RWPE2 (cell line): ENCODE measurements at regions not wholly inside any gene's neighbourhood (a gene's known extent, or its start where the extent isn't known, plus 50 kb on each side); places are given as distances from the start of the nearest gene placed in this dataset.
A peak's percentile ranks its signal among the peaks of the same experiment; 100 is the strongest.

ENCODE experiments used
- ATAC-seq: fragments of 200-7000 bp; cut with Tn5 transposase; 3 replicates; pipeline ENCODE4 v1.9.1; 2021; ENCODE audit warnings: low read depth
- DNase-seq: peaks from one replicate; pipeline ENCODE4 v3.0.0-alpha.2; 2020; ENCODE audit warnings: low spot score
- H3K27ac ChIP-seq: fragments of 450-650 bp; 2 replicates; pipeline ENCODE4 v1.5.1; 2017; ENCODE audit warnings: mild to moderate bottlenecking; ENCODE audit not compliant: poor library complexity, severe bottlenecking
- H3K27me3 ChIP-seq: fragments of 250-450 bp; sonication (Bioruptor Pico); 2 replicates; pipeline ENCODE4 v1.5.1; 2021; ENCODE audit warnings: mild to moderate bottlenecking, moderate library complexity; ENCODE audit not compliant: insufficient read depth, poor library complexity, severe bottlenecking
- H3K36me3 ChIP-seq: fragments of 250-450 bp; sonication (Bioruptor Pico); 2 replicates; pipeline ENCODE4 v1.5.1; 2020; ENCODE audit warnings: low read depth, mild to moderate bottlenecking, moderate library complexity
- H3K4me1 ChIP-seq: fragments of 250-450 bp; sonication (Bioruptor Pico); 2 replicates; pipeline ENCODE4 v1.5.1; 2021; ENCODE audit warnings: mild to moderate bottlenecking, moderate library complexity; ENCODE audit not compliant: insufficient read depth, poor library complexity, severe bottlenecking
- H3K4me3 ChIP-seq: fragments of 250-450 bp; sonication (Bioruptor Pico); 2 replicates; pipeline ENCODE4 v1.5.1; 2021; ENCODE audit warnings: mild to moderate bottlenecking, moderate library complexity; ENCODE audit not compliant: severe bottlenecking
- H3K9me3 ChIP-seq: fragments of 250-450 bp; sonication (Bioruptor Pico); 2 replicates; pipeline ENCODE4 v1.5.1; 2021; ENCODE audit warnings: mild to moderate bottlenecking, moderate library complexity; ENCODE audit not compliant: severe bottlenecking
- CTCF ChIP-seq: fragments of 450-650 bp; IDR thresholded peaks from one replicate; pipeline ENCODE4 v1.5.1; 2017; ENCODE audit warnings: mild to moderate bottlenecking, moderate library complexity; ENCODE audit not compliant: poor library complexity, severe bottlenecking

DNA sequence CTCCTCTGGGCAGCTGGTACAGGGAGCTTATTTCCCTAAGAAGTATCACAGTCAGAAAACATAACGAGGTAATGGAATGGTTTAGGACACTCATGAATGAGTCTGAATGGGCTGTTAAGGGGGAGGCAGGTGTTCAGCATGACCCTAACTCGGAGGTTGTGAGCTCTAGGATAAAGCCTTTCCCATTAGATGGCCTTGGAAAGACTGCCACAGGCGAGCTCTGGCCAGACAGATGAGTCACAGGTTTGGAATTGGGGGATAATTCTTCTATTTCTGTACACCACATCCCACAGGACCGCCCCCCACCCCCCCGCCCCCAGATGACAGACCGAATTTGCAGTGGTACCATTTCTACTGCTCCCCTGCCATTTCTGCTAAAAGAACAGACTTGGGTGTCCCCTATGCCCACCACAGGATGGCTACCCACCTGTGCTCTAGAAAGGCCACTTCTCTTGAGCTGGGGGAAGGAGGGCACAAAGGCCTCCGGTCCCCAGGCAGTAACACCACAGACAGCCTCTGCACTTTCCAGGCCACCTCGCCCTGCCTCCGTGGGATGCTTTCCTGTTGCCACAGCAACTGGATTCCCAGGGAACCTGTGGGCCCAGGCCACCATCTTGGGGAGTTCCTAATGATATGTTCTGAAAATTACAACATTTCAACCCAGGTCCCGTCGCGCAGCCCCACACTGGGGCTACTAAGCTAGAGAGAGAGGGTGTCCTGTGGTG lies 76.7 kb downstream of the TRIM29 start:
- Histone ChIP-seq H3K9me3 (no peaks in the 10 kb centered on the region), H3K36me3 (no peaks in the 10 kb centered on the region), H3K27ac (no peak overlapping the region), H3K27me3 (no peaks in the 10 kb centered on the region), H3K4me1 (peaks cover 13% of the 10 kb centered on the region), H3K4me3 (no peak overlapping the region)
- no peak for TF ChIP-seq CTCF
- no peak for DNase-seq
- ATAC-seq = peak; percentile 49; the same call in 1 of the 3 replicates

GRCh38 chr11:120060512-120060911 lies 77.4 kb downstream of the TRIM29 start:
- Histone ChIP-seq H3K9me3 (no peaks in the 10 kb centered on the region), H3K36me3 (no peaks in the 10 kb centered on the region), H3K27ac (no peak overlapping the region), H3K4me1 (peaks cover 18% of the 10 kb centered on the region), H3K4me3 (no peak overlapping the region), H3K27me3 (no peaks in the 10 kb centered on the region)
- no peak for ATAC-seq
- DNase-seq = no peak
- no peak for TF ChIP-seq CTCF

DNA sequence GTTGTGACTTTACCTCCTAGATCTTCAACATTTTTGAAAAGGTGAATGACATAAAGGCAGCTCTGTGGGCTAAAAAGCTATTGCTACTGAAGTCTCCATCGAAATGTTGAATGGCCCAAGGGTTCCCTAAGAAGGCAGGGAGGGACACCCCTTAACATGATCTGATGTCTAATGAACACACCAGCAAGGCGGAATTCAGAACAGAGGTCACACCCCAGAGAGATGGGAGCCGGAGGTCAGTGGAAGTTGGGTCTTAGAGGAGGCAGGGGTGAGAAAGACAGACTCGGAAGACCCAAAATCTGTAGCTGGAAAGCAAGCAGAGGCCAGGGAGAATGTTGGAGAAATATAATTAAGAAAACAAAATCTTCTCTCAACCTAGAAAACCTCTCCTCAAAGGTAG lies 79.0 kb downstream of the TRIM29 start:
- no peaks in the 10 kb centered on the region for H3K36me3 ChIP-seq
- DNase-seq (no peak), ATAC-seq (no peak)
- H3K27me3 ChIP-seq = no peaks in the 10 kb centered on the region
- H3K9me3 ChIP-seq = no peaks in the 10 kb centered on the region
- no peak overlapping the region for H3K4me3 ChIP-seq
- TF ChIP-seq CTCF = no peak
- peaks cover 24% of the 10 kb centered on the region for H3K4me1 ChIP-seq
- no peak overlapping the region for H3K27ac ChIP-seq

DNA sequence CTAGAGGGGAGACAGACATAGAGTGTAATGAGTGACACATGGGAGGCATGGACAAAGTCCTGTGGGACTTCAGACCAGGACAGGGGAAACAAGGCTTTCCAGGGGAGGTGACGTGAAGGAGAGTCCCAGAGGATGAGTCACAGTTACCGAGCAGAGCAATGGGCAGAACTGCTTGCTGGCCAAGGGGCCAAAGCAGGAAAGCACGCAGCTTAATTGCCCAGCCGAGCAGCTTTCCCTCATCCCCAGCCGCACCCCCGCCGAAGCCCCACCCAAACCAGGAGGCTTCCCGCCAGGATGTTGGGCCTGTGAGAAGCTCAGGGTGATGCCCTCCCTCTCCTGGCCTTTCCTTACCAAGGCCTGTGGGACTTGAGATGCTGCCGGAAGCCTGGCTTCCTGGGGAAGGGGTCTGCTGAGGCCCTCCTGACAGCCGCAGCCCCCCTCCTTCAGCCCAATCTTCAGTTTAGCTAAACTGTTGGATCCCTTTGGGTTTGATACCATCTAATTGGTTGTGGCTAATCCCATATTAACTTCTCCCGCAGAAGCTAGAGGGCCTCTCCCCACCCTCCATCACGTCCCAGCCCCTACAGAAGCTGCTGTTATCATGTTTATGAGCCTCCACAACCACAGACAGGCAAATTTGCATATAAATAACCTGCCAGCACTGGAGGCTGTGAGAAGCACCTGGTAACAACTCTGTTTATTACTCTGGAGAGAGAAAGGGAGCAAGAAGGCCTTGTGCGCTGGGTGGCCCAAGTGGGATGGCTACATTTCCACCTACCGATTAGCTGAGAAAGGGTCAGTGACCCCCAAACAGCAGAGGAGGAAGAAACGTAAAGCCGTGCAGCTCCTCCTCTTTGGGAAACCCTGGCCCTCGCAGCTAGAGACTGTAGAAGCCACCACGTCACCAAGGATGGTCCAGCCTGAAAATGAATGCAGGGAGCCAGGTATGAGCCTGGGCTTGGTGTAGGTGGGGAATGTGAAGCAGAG lies 80.0 kb downstream of the TRIM29 start:
- Histone ChIP-seq H3K27ac (no peak overlapping the region), H3K36me3 (no peaks in the 10 kb centered on the region), H3K27me3 (no peaks in the 10 kb centered on the region), H3K4me3 (no peak overlapping the region), H3K9me3 (no peaks in the 10 kb centered on the region), H3K4me1 (peaks cover 24% of the 10 kb centered on the region)
- DNase-seq (no peak), ATAC-seq (peak; percentile 35; the same call in 2 of the 3 replicates)
- no peak for TF ChIP-seq CTCF
